DND-41 (cell line): ENCODE measurements at regions not wholly inside any gene's neighbourhood (a gene's known extent, or its start where the extent isn't known, plus 50 kb on each side); places are given as distances from the start of the nearest gene placed in this dataset.

Experiments used
- EZH2 ChIP-seq: IDR thresholded peaks from 3 replicates; pipeline ENCODE4 v1.6.1; 2012; ENCODE audit warnings: borderline replicate concordance, low read depth, mild to moderate bottlenecking, moderate library complexity, low read length, inconsistent platforms; ENCODE audit not compliant: severe bottlenecking
- TF ChIP-seq, protein P1 (sequence below): IDR thresholded peaks from 2 replicates; pipeline ENCODE4 v1.5.1; 2012; ENCODE audit warnings: borderline replicate concordance, low read length, moderate library complexity, mild to moderate bottlenecking; ENCODE audit not compliant: poor library complexity, severe bottlenecking; ENCODE audit errors: extremely low read depth

DNA sequence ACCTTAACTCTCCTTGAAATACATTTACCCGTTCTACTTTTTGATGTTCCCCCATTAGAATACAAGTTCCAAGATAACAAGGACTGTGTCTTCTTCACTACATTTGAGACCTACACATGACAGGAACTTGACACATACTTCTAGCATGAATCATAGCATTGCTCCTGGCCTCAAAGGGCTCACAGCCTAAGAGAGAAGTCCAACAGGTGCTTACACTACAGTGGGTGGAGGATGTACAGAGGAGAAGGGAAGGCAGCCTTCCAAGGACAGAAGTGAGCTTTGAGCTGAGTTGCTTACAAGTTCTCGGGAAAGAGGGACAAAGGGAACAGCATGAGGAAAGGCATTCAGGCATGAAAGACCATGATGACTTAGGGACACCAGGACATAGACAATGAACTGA lies 56.9 kb upstream of the MSX2 start:
- TF ChIP-seq, protein P1, sequence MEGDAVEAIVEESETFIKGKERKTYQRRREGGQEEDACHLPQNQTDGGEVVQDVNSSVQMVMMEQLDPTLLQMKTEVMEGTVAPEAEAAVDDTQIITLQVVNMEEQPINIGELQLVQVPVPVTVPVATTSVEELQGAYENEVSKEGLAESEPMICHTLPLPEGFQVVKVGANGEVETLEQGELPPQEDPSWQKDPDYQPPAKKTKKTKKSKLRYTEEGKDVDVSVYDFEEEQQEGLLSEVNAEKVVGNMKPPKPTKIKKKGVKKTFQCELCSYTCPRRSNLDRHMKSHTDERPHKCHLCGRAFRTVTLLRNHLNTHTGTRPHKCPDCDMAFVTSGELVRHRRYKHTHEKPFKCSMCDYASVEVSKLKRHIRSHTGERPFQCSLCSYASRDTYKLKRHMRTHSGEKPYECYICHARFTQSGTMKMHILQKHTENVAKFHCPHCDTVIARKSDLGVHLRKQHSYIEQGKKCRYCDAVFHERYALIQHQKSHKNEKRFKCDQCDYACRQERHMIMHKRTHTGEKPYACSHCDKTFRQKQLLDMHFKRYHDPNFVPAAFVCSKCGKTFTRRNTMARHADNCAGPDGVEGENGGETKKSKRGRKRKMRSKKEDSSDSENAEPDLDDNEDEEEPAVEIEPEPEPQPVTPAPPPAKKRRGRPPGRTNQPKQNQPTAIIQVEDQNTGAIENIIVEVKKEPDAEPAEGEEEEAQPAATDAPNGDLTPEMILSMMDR, result no peak
- no peak for TF ChIP-seq EZH2
